SK-N-SH (cell line): ENCODE measurements at regions not wholly inside any gene's neighbourhood (a gene's known extent, or its start where the extent isn't known, plus 50 kb on each side); places are given as distances from the start of the nearest gene placed in this dataset.

Source experiments
- USF2 ChIP-seq: fragments of 150-350 bp; IDR thresholded peaks from 2 replicates; pipeline ENCODE4 v1.6.1; 2017; ENCODE audit warnings: antibody characterized with exemption, low read length, low read depth, borderline replicate concordance
- TF ChIP-seq, protein P1 (sequence below): IDR thresholded peaks from 2 replicates; pipeline ENCODE4 v1.4.0; 2012; ENCODE audit warnings: low read depth

DNA sequence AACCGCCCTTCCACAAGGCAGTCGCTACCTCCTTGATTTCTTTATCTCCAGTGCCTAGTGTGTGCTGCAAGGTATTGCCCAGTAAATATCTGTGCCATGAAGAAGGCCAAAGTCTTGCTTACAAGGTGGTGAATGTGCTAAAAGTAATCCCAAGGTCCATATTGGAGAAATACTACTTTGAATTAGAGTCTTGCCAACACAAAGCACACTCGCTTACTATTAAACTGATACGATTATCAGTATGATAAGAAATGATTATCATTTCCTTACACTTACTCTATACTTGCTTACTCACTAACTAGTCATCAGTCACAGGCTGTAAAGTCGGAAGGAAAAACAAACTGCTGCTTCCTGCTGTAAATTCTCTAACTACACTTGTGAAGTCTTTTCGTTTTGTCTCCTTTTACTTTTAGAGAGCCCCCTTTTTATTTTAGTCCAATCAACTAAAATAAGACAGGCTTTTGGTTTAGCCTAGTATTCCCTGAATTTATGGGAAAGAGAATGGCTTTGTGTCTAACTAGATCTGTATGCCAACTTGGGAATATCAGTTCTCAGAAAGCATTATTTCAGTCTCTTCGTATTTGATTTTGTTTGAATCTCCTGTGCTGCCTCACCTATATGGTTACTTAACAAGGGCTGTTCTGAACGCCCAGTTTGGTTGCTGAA is 107.1 kb upstream of the TSC22D2 start:
- TF ChIP-seq, protein P1, sequence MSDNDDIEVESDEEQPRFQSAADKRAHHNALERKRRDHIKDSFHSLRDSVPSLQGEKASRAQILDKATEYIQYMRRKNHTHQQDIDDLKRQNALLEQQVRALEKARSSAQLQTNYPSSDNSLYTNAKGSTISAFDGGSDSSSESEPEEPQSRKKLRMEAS = no peak
- TF ChIP-seq USF2 = no peak
